RWPE2 (cell line): ENCODE measurements at regions not wholly inside any gene's neighbourhood (a gene's known extent, or its start where the extent isn't known, plus 50 kb on each side); places are given as distances from the start of the nearest gene placed in this dataset.
"Not testable (repeated sequence)": the region's sequence is repeated elsewhere in the genome, so short reads cannot be mapped to it uniquely, and the experiment has no call there.

ENCODE experiments used
- ATAC-seq: fragments of 200-7000 bp; cut with Tn5 transposase; 3 replicates; pipeline ENCODE4 v1.9.1; 2021; ENCODE audit warnings: low read depth
- DNase-seq: peaks from one replicate; pipeline ENCODE4 v3.0.0-alpha.2; 2020; ENCODE audit warnings: low spot score
- H3K27ac ChIP-seq: fragments of 450-650 bp; 2 replicates; pipeline ENCODE4 v1.5.1; 2017; ENCODE audit warnings: mild to moderate bottlenecking; ENCODE audit not compliant: poor library complexity, severe bottlenecking
- H3K27me3 ChIP-seq: fragments of 250-450 bp; sonication (Bioruptor Pico); 2 replicates; pipeline ENCODE4 v1.5.1; 2021; ENCODE audit warnings: mild to moderate bottlenecking, moderate library complexity; ENCODE audit not compliant: insufficient read depth, poor library complexity, severe bottlenecking
- H3K36me3 ChIP-seq: fragments of 250-450 bp; sonication (Bioruptor Pico); 2 replicates; pipeline ENCODE4 v1.5.1; 2020; ENCODE audit warnings: low read depth, mild to moderate bottlenecking, moderate library complexity
- H3K4me1 ChIP-seq: fragments of 250-450 bp; sonication (Bioruptor Pico); 2 replicates; pipeline ENCODE4 v1.5.1; 2021; ENCODE audit warnings: mild to moderate bottlenecking, moderate library complexity; ENCODE audit not compliant: insufficient read depth, poor library complexity, severe bottlenecking
- H3K4me3 ChIP-seq: fragments of 250-450 bp; sonication (Bioruptor Pico); 2 replicates; pipeline ENCODE4 v1.5.1; 2021; ENCODE audit warnings: mild to moderate bottlenecking, moderate library complexity; ENCODE audit not compliant: severe bottlenecking
- H3K9me3 ChIP-seq: fragments of 250-450 bp; sonication (Bioruptor Pico); 2 replicates; pipeline ENCODE4 v1.5.1; 2021; ENCODE audit warnings: mild to moderate bottlenecking, moderate library complexity; ENCODE audit not compliant: severe bottlenecking
- CTCF ChIP-seq: fragments of 450-650 bp; IDR thresholded peaks from one replicate; pipeline ENCODE4 v1.5.1; 2017; ENCODE audit warnings: mild to moderate bottlenecking, moderate library complexity; ENCODE audit not compliant: poor library complexity, severe bottlenecking

GRCh38 chr6:74409447-74409846 lies 713.4 kb downstream of the CD109 start:
- peak; percentile 77 for TF ChIP-seq CTCF
- ATAC-seq (peak; percentile 84), DNase-seq (no peak)
- Histone ChIP-seq H3K4me1 (no peaks in the 10 kb centered on the region), H3K27me3 (no peaks in the 10 kb centered on the region), H3K4me3 (no peak overlapping the region), H3K36me3 (no peaks in the 10 kb centered on the region), H3K9me3 (no peaks in the 10 kb centered on the region), H3K27ac (no peak overlapping the region)

- Histone ChIP-seq H3K27ac (no peak overlapping the region), H3K4me3 (no peak overlapping the region), H3K36me3 (no peaks in the 10 kb centered on the region), H3K27me3 (no peaks in the 10 kb centered on the region), H3K4me1 (no peaks in the 10 kb centered on the region), H3K9me3 (no peaks in the 10 kb centered on the region)
- ATAC-seq, result no peak
- no peak for TF ChIP-seq CTCF
- no peak for DNase-seq
These were observed 712.8 kb downstream of the CD109 start for GRCh38 chr6:74408844-74409243.

GRCh38 chr6:74404366-74404765 lies 708.4 kb downstream of the CD109 start:
- ATAC-seq (no peak), DNase-seq (no peak)
- Histone ChIP-seq H3K9me3 (no peaks in the 10 kb centered on the region), H3K27me3 (no peaks in the 10 kb centered on the region), H3K4me3 (no peak overlapping the region), H3K27ac (no peak overlapping the region), H3K4me1 (no peaks in the 10 kb centered on the region), H3K36me3 (no peaks in the 10 kb centered on the region)
- no peak for TF ChIP-seq CTCF

- Histone ChIP-seq H3K27me3 (no peaks in the 10 kb centered on the region), H3K4me3 (no peak overlapping the region), H3K36me3 (no peaks in the 10 kb centered on the region), H3K27ac (no peak overlapping the region), H3K4me1 (no peaks in the 10 kb centered on the region), H3K9me3 (no peaks in the 10 kb centered on the region)
- TF ChIP-seq CTCF, result no peak
- no peak for ATAC-seq
- no peak for DNase-seq
These were observed 706.8 kb downstream of the CD109 start for GRCh38 chr6:74402781-74403180.

- not testable (repeated sequence) for H3K27me3 ChIP-seq, DNase-seq, H3K4me1 ChIP-seq, ATAC-seq, H3K36me3 ChIP-seq, H3K27ac ChIP-seq, H3K4me3 ChIP-seq, H3K9me3 ChIP-seq
These were observed 682.4 kb downstream of the CD109 start for GRCh38 chr6:74378437-74378836.

- peak overlapping the region; percentile 20 for H3K27ac ChIP-seq
- DNase-seq, result no peak
- peaks cover 26% of the 10 kb centered on the region for H3K4me1 ChIP-seq
- H3K36me3 ChIP-seq, result no peaks in the 10 kb centered on the region
- no peaks in the 10 kb centered on the region for H3K9me3 ChIP-seq
- ATAC-seq, result peak; percentile 94
- TF ChIP-seq CTCF, result no peak
- no peak overlapping the region for H3K4me3 ChIP-seq
- no peaks in the 10 kb centered on the region for H3K27me3 ChIP-seq
These were observed 673.6 kb downstream of the CD109 start for GRCh38 chr6:74369556-74369993.
